GM21825 (cell line): ENCODE measurements at regions not wholly inside any gene's neighbourhood (a gene's known extent, or its start where the extent isn't known, plus 50 kb on each side); places are given as distances from the start of the nearest gene placed in this dataset.

Source experiments
- ATAC-seq: cut with Tn5 transposase; IDR thresholded peaks from one replicate; pipeline ENCODE4 v1.9.1; 2021; ENCODE audit warnings: mild to moderate bottlenecking, moderate library complexity; ENCODE audit not compliant: unreplicated experiment

- no peak for ATAC-seq
Observed at GRCh38 chr9:115598751-115599150, 480.8 kb upstream of the TNC start.

GRCh38 chr9:115599898-115600297, 481.9 kb upstream of the TNC start:
- no peak for ATAC-seq

- no peak for ATAC-seq
Observed at GRCh38 chr9:115601434-115601833, 483.5 kb upstream of the TNC start.

GRCh38 chr9:115604831-115605483, 487.0 kb upstream of the TNC start:
- no peak for ATAC-seq

GRCh38 chr9:115606838-115607237, 488.9 kb upstream of the TNC start:
- ATAC-seq = no peak

- ATAC-seq = no peak
Observed at GRCh38 chr9:115614326-115614999, 496.5 kb upstream of the TNC start.

- no peak for ATAC-seq
Observed at GRCh38 chr9:115615000-115615401, 497.0 kb upstream of the TNC start.

- no peak for ATAC-seq
Observed at GRCh38 chr9:115615821-115616665, 498.1 kb upstream of the TNC start.

GRCh38 chr9:115616666-115617239, 498.8 kb upstream of the TNC start:
- ATAC-seq = no peak

- no peak for ATAC-seq
Observed at GRCh38 chr9:115625251-115625650, 507.3 kb upstream of the TNC start.

- no peak for ATAC-seq
Observed at GRCh38 chr9:115625954-115626353, 508.0 kb upstream of the TNC start.

GRCh38 chr9:115627511-115627910, 509.6 kb upstream of the TNC start:
- no peak for ATAC-seq

- no peak for ATAC-seq
Observed at GRCh38 chr9:115628426-115628825, 510.5 kb upstream of the TNC start.

GRCh38 chr9:115629879-115630840, 512.2 kb upstream of the TNC start:
- no peak for ATAC-seq

- no peak for ATAC-seq
Observed at GRCh38 chr9:115632391-115632790, 514.4 kb upstream of the TNC start.

- ATAC-seq = no peak
Observed at GRCh38 chr9:115633104-115633503, 515.1 kb upstream of the TNC start.

GRCh38 chr9:115635680-115636383, 517.8 kb upstream of the PAPPA start:
- no peak for ATAC-seq

- ATAC-seq = no peak
Observed at GRCh38 chr9:115636596-115636995, 517.0 kb upstream of the PAPPA start.

- ATAC-seq = no peak
Observed at GRCh38 chr9:115637661-115638060, 515.9 kb upstream of the PAPPA start.

- no peak for ATAC-seq
Observed at GRCh38 chr9:115640887-115641286, 512.7 kb upstream of the PAPPA start.
